ENCODE measurements at regions not wholly inside any gene's neighbourhood (a gene's known extent, or its start where the extent isn't known, plus 50 kb on each side); places are given as distances from the start of the nearest gene placed in this dataset.

DNA sequence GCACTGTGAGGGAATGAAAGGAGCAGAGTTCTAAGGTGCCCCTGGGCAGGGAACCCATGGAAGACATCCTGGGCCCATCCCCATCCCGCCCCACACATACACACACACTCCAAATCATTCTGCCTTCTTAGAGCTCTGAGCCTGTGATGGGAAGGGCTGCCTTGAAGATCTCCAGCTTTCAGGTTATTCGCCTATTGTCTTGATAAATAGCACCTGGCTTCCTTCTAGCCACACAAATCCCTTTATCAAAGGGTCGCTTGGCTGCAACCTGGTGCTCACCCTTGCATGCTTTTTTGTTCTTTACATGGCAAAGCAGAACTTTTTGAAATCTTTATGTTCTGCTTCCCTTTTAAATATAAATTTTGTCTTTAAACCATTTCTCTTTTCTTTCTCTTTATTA, 112.2 kb upstream of the TMTC1 start:
- TF ChIP-seq, protein P1, sequence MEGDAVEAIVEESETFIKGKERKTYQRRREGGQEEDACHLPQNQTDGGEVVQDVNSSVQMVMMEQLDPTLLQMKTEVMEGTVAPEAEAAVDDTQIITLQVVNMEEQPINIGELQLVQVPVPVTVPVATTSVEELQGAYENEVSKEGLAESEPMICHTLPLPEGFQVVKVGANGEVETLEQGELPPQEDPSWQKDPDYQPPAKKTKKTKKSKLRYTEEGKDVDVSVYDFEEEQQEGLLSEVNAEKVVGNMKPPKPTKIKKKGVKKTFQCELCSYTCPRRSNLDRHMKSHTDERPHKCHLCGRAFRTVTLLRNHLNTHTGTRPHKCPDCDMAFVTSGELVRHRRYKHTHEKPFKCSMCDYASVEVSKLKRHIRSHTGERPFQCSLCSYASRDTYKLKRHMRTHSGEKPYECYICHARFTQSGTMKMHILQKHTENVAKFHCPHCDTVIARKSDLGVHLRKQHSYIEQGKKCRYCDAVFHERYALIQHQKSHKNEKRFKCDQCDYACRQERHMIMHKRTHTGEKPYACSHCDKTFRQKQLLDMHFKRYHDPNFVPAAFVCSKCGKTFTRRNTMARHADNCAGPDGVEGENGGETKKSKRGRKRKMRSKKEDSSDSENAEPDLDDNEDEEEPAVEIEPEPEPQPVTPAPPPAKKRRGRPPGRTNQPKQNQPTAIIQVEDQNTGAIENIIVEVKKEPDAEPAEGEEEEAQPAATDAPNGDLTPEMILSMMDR (IDR thresholded peaks at IDR 0.05; ENCODE audit: low read depth, low read length, missing input control): no peak
- TF ChIP-seq, protein P2, sequence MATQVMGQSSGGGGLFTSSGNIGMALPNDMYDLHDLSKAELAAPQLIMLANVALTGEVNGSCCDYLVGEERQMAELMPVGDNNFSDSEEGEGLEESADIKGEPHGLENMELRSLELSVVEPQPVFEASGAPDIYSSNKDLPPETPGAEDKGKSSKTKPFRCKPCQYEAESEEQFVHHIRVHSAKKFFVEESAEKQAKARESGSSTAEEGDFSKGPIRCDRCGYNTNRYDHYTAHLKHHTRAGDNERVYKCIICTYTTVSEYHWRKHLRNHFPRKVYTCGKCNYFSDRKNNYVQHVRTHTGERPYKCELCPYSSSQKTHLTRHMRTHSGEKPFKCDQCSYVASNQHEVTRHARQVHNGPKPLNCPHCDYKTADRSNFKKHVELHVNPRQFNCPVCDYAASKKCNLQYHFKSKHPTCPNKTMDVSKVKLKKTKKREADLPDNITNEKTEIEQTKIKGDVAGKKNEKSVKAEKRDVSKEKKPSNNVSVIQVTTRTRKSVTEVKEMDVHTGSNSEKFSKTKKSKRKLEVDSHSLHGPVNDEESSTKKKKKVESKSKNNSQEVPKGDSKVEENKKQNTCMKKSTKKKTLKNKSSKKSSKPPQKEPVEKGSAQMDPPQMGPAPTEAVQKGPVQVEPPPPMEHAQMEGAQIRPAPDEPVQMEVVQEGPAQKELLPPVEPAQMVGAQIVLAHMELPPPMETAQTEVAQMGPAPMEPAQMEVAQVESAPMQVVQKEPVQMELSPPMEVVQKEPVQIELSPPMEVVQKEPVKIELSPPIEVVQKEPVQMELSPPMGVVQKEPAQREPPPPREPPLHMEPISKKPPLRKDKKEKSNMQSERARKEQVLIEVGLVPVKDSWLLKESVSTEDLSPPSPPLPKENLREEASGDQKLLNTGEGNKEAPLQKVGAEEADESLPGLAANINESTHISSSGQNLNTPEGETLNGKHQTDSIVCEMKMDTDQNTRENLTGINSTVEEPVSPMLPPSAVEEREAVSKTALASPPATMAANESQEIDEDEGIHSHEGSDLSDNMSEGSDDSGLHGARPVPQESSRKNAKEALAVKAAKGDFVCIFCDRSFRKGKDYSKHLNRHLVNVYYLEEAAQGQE (IDR thresholded peaks at IDR 0.05): no peak
- TF ChIP-seq RAD21 (IDR thresholded peaks at IDR 0.05) (no peak), HNF4G (IDR thresholded peaks at IDR 0.05) (no peak), JUND (IDR thresholded peaks at IDR 0.05) (no peak), YY1 (IDR thresholded peaks at IDR 0.05) (no peak), ZBTB33 (IDR thresholded peaks at IDR 0.05) (no peak), TAF1 (conservative IDR thresholded peaks at IDR 0.05) (no peak), RXRA (IDR thresholded peaks at IDR 0.05) (no peak)
- TF ChIP-seq, protein P3, sequence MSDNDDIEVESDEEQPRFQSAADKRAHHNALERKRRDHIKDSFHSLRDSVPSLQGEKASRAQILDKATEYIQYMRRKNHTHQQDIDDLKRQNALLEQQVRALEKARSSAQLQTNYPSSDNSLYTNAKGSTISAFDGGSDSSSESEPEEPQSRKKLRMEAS (IDR thresholded peaks at IDR 0.05): no peak
